C4-2B (cell line): ENCODE measurements at regions not wholly inside any gene's neighbourhood (a gene's known extent, or its start where the extent isn't known, plus 50 kb on each side); places are given as distances from the start of the nearest gene placed in this dataset.

ENCODE experiments used
- CTCF ChIP-seq: fragments of 450-650 bp; conservative IDR thresholded peaks from 2 replicates; pipeline ENCODE4 v1.5.1; 2017; ENCODE audit warnings: mild to moderate bottlenecking
- ZFX ChIP-seq: fragments of 450-650 bp; IDR thresholded peaks from 2 replicates; pipeline ENCODE4 v1.6.1; 2017

- no peak for TF ChIP-seq CTCF
- no peak for TF ChIP-seq ZFX
Measured at GRCh38 chr7:16365177-16365576, 56.2 kb downstream of the CRPPA start.
